ENCODE measurements at regions not wholly inside any gene's neighbourhood (a gene's known extent, or its start where the extent isn't known, plus 50 kb on each side); places are given as distances from the start of the nearest gene placed in this dataset.

DNA sequence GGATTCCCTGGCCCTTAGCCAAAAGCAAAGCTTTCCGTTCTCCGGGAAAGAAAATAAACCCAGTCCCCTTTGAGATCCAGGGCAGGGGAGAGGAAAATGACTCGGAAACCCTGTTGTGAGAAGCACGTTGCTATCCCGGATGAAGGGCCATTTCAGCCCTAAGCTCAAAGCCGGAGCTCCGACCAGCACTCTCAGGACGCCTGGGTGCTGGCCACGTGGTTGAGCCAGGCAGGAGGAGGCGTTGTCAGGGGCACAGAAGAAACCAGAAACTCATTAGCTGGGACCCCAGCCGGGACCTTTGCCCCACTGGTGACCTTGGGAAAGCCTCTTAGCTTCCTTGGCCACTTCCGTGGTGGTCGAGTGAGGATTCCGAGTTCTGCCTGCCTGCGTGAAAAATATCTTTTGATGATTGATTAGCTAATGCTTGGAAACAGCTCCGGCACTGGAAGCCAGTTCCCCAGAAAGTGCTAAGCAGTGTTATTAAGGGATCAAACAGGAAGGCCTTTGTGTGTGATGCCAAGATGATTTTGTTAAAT, 57.6 kb upstream of the FZD10 start:
- no peak for DNase-seq

DNA sequence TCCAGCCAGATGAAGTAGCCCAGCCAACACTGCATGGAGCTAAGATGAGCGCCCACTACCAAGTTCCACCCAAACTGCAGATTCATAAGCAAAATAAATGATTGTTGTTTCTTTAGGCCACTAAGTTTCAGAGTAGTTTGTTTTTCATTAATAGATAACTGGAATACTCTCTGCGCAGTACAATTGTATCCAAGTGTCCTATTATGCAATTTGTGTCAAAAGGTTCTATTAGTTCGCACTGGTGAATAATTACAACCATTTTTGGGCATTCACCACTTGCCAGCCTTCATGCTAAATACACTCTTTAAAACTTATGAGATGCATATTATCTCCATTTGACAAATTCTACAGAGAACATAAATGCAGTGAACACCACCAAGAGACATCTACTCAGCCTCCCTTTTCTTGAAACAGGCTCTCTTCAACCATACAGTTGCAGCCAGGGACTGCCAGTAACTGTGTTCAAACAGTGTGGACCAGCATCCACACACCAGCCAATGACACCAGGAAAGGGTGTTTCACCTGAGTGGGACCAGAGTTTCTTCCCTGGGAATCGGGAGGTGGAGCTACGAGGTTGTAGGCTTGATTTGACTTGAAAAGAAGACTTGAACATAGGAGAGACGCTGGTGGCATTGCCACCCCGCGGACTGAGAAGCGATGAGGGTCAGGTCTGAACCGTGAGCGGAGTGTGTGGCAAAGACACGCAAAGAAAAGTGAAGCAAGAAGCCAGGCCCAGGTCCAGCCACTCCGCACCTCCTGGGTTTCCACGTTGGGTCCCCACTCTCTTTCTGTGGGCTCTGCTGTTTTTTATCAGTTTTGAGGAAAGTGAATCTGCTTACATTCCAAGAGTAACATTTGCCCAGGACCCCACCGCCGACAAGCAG, 53.0 kb upstream of the FZD10 start:
- no peak for DNase-seq

DNA sequence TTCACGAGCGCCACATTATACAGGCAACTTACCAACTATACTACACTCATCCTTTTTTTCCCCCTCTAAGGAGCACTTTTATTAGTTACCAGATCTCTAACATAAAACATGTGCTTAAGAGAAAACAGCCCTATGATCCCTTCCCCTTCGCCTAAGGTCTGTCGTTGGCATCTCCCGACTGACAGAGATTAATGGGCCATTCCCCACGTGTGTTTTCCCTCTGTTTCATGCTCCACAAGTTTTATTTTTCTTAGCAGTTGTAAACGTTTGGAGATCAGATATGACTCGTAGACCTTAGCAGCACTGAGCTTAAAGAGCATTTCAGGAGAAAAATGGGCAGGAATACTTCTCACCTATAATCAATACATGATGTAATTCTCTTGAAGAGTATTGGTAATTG, 51.4 kb upstream of the FZD10 start:
- DNase-seq: no peak

DNA sequence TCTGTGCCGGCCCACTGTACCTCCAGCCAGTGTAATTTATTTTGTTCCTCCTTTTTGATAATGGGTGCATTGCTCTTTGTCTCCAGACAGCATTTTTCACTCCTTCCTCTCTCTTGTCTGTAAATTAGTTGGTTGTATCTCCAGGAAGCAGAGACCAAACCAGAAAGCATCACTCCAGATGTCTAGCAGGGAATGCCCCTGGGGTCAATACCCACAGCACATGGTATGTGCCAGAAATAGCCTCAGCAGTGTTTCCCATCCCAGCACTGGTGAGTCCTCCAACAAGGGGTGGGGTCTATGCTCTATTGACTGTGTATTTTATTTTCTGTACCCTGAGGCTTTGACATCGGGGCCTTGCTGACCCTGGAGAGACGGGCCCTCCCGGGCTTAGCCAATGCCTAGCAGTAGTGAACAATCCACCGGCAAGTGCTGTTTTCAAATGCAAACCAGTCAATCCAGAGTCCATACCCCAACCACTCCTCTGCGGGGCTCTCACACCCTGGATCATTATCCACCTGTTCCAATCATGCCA, 50.2 kb upstream of the FZD10 start:
- no peak for DNase-seq

All from CD4-positive, alpha-beta T cell treated with Interleukin-21 for 1 hour (primary cell).